Transverse colon (tissue), 4 donors: ENCODE measurements at regions not wholly inside any gene's neighbourhood (a gene's known extent, or its start where the extent isn't known, plus 50 kb on each side); places are given as distances from the start of the nearest gene placed in this dataset.

Experiments
- CTCF ChIP-seq, 5 experiments: fragments of 200-600 bp in 3 of 5; fragments of 450-650 bp in 2 of 5; sonication (generic) in 3 of 5; IDR thresholded peaks; 1 replicate in 2 of 5; 2 replicates in 3 of 5; pipeline ENCODE4 v1.5.1; 2016 to 2017; ENCODE audit warnings: antibody characterized with exemption in 5 of 5, inconsistent platforms in 3 of 5, mild to moderate bottlenecking in 2 of 5, moderate library complexity in 1 of 5
- EP300 ChIP-seq: sonication (generic); formaldehyde crosslinking; IDR thresholded peaks from one replicate; pipeline ENCODE4 v1.6.1; 2017; ENCODE audit warnings: antibody characterized with exemption, low read depth
- POLR2A ChIP-seq: fragments of 450-650 bp; IDR thresholded peaks from one replicate; pipeline ENCODE4 v1.6.1; 2016; ENCODE audit warnings: antibody characterized with exemption, mild to moderate bottlenecking, moderate library complexity
- POLR2AphosphoS5 ChIP-seq, 3 donors: sonication (generic); formaldehyde crosslinking; IDR thresholded peaks; one replicate each; pipeline ENCODE4 v1.6.1; 2016; ENCODE audit warnings: antibody characterized with exemption in 3 of 3

GRCh38 chr4:135032670-135033069 lies 831.1 kb upstream of the PABPC4L start:
- no peak for TF ChIP-seq CTCF (IDR thresholded peaks at IDR 0.05)
- no peak for TF ChIP-seq POLR2AphosphoS5 (IDR thresholded peaks at IDR 0.05)
- TF ChIP-seq POLR2A = no peak
- no peak for TF ChIP-seq EP300
